Right cardiac atrium (tissue), 5 donors: ENCODE measurements at regions not wholly inside any gene's neighbourhood (a gene's known extent, or its start where the extent isn't known, plus 50 kb on each side); places are given as distances from the start of the nearest gene placed in this dataset.

Experiments
- ATAC-seq, 2 donors: fragments of 200-7000 bp; cut with Tn5 transposase; one replicate each; pipeline versions ENCODE4 v1.8.0 to v1.9.1; 2020; ENCODE audit warnings: moderate library complexity in 2 of 2, mild to moderate bottlenecking in 1 of 2
- DNase-seq, 3 donors: peaks; one replicate each; pipeline ENCODE4 v3.0.0-alpha.2; 2020
- H3K27ac ChIP-seq: one replicate; pipeline ENCODE4 v1.5.1; 2013; ENCODE audit warnings: mild to moderate bottlenecking, low read length, control low read depth, moderate library complexity
- H3K27me3 ChIP-seq: one replicate; pipeline ENCODE4 v1.6.1; 2013; ENCODE audit not compliant: control insufficient read depth, insufficient read depth
- H3K4me1 ChIP-seq: one replicate; pipeline ENCODE4 v1.6.1; 2013; ENCODE audit warnings: low read length; ENCODE audit not compliant: control insufficient read depth, insufficient read depth
- H3K4me3 ChIP-seq: one replicate; pipeline ENCODE4 v1.5.1; 2013; ENCODE audit warnings: low read length, control low read depth
- H3K9me3 ChIP-seq: one replicate; pipeline ENCODE4 v1.6.1; 2013; ENCODE audit warnings: low read length; ENCODE audit not compliant: control insufficient read depth
- WGBS: extraction: QIAGEN DNeasy Blood & Tissue Kit; methylation state at CpG from one replicate; pipeline ENCODE4 v1.1.7; 2013; 5-methylcytosine and 5-hydroxymethylcytosine counted together
- intact Hi-C, 4 donors: fragments of 100-400 bp; cut with DNase I; formaldehyde crosslinking; loops; one replicate each; pipeline versions ENCODE4 v1.11.0 to v1.14.0; 2022 to 2023
- donor health status: healthy with polysubstance abuse.
- donor health status: DM: no; HTN: yes; CAD: no.
- donor health status: DM: no; HTN: no; CAD: no.
- donor health status: DM: no; HTN: yes; CAD: no; lungs with severe emphysema.
- donor health status: DM: yes; HTN: yes; CAD: no.

DNA sequence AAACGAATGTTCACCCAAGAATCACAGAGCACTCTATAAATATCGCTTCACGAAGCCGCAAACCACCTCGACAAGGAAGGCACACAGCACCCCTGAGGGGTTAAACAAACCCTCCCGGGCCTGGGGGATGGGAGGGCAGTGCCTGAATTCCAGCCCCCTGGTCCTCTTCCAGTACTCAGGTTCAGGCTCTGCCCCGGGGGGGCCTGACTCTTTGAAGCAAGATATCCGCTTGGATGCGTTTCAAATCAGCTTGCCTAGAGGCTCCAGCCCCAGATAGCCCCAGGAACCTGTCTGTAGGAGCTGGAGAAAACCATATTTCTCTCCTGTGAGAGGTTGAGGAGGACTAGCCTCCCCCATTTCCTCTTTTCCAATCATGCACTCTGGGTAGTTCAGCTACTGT lies 194.7 kb downstream of the WNT5A start:
- Histone ChIP-seq H3K27me3 (no peaks in the 10 kb centered on the region), H3K27ac (no peak overlapping the region), H3K4me3 (no peak overlapping the region), H3K4me1 (no peaks in the 10 kb centered on the region), H3K9me3 (no peaks in the 10 kb centered on the region)
- WGBS, result 32% methylated on average over 9 of the region's 9 CpGs
- DNase-seq, result no peak
- intact Hi-C loops, result no loop called here
- no peak for ATAC-seq

DNA sequence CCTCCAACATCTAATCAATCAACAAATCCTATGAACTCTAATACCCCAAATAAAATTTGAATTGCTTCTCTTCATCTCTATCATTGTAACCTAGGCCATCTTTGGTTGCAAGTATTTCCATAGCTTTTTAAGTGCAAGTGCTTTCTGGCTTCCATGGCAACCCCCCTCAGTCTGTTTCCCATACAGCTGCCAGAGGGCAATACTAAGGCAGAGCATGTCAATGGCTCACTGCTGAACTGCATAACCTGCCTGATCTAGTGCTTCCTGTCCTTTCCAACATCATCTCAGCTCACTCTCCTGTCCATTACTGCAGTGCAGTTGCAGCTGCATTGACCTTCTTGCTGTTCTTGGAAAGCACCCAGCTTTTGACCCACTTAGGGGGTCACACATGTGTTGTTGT lies 198.4 kb downstream of the WNT5A start:
- Histone ChIP-seq H3K27ac (no peak overlapping the region), H3K27me3 (no peaks in the 10 kb centered on the region), H3K4me1 (no peaks in the 10 kb centered on the region), H3K9me3 (no peaks in the 10 kb centered on the region), H3K4me3 (no peak overlapping the region)
- intact Hi-C loops, result no loop called here
- DNase-seq, result no peak
- no peak for ATAC-seq

DNA sequence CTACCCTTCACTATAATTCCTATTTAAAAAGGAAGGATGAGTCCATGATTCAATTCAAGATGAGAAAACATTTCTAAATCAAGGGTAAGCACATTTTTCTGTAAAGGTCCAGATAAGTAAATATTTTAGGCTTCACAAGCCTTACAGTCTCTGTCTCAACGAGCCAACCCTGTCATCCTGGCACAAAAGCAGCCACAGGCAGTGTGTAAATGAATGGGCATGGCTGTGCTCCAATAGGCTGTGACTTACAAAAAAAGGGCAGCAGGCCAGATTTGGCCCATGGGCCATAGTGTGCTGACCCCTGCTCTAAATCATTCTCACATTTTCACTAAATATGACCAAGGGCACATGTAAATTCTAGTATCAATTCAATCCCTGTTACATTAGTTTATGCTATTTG lies 200.4 kb downstream of the WNT5A start:
- ATAC-seq, result no peak
- H3K27ac ChIP-seq, result no peak overlapping the region

DNA sequence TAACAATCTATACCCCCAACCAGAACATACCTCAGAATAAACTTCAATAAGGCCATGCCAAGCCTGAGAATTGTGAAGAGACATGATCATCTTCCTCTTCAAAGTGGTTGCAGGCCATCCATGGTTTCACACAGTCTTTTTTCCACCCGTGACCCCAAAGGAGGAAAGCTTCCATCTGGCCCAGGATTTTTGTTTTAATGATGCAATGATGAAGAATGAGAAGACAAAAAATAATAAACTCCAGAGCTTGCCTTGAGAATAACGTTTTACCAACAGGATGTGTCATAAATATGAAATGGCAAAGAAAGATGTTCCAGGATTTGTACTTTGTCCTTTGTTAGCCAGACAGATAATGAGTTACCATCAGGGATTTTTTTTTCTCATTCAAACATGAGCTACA lies 201.9 kb downstream of the WNT5A start:
- DNase-seq, result no peak
- H3K27me3 ChIP-seq, result no peaks in the 10 kb centered on the region
- no peak for ATAC-seq
- intact Hi-C loops, result no loop called here
- WGBS, result 65% methylated on average over 2 of the region's 2 CpGs
- H3K27ac ChIP-seq, result no peak overlapping the region
- H3K9me3 ChIP-seq, result no peaks in the 10 kb centered on the region
- no peak overlapping the region for H3K4me3 ChIP-seq
- H3K4me1 ChIP-seq, result no peaks in the 10 kb centered on the region

More for the DNA sequence above, 200.4 kb downstream of the WNT5A start:
- Histone ChIP-seq H3K4me1 (no peaks in the 10 kb centered on the region), H3K9me3 (no peaks in the 10 kb centered on the region), H3K4me3 (no peak overlapping the region), H3K27me3 (no peaks in the 10 kb centered on the region)
- WGBS, result 23% methylated on average over 1 of the region's 1 CpG
- intact Hi-C loops, result no loop called here
- no peak for DNase-seq

DNA sequence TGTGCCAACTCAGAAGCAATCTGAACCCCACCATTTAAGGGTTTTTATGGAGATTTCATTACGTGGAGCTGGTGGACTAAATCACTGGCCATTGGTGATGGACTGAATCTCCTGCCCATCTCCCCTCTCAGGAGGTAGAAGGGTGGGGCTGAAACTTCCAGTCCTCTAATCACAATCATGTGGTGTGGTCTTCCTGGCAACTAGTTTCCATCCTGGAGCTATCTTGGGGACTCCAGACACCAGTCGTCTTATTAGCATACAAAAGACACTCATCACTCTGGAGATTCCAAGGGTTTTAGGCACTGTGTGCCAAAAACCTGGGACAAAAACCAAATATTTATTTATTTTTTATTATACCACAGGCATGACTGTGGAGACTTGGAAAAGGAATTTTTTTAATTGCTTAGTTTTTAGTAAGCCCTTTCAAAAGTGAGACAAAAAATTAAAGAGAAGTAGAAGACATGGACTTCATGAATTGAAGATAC lies 203.6 kb downstream of the WNT5A start:
- intact Hi-C loops, result no loop called here
- H3K4me3 ChIP-seq, result no peak overlapping the region
- H3K27ac ChIP-seq, result no peak overlapping the region
- ATAC-seq (no peak), DNase-seq (no peak)
- WGBS, result 54% methylated on average over 2 of the region's 2 CpGs
- no peaks in the 10 kb centered on the region for H3K27me3 ChIP-seq
- H3K4me1 ChIP-seq, result no peaks in the 10 kb centered on the region
- no peaks in the 10 kb centered on the region for H3K9me3 ChIP-seq

DNA sequence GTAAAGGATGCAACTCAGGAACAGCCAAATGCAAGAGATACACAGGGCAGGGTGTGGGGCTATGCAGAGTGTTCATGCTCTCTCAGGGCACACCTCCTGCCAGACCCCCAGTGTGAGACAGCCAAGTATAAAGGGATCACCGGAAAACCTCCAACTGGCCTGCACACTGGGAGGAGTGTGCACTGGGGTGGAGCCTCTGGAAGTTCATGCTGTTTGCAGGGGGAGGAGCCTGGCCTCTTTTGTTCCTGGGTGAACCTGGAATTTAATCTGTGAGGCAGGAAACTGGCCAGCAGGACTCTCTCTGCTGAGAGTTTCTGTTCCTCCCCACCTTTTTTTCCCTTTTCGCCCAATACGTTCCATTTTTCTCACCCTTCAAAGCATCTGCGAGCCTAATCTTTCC lies 204.1 kb downstream of the WNT5A start:
- no peaks in the 10 kb centered on the region for H3K9me3 ChIP-seq
- H3K4me3 ChIP-seq, result no peak overlapping the region
- H3K4me1 ChIP-seq, result no peaks in the 10 kb centered on the region
- 74% methylated on average over 4 of the region's 4 CpGs for WGBS
- intact Hi-C loops, result no loop called here
- DNase-seq (no peak), ATAC-seq (no peak)
- no peak overlapping the region for H3K27ac ChIP-seq
- no peaks in the 10 kb centered on the region for H3K27me3 ChIP-seq

DNA sequence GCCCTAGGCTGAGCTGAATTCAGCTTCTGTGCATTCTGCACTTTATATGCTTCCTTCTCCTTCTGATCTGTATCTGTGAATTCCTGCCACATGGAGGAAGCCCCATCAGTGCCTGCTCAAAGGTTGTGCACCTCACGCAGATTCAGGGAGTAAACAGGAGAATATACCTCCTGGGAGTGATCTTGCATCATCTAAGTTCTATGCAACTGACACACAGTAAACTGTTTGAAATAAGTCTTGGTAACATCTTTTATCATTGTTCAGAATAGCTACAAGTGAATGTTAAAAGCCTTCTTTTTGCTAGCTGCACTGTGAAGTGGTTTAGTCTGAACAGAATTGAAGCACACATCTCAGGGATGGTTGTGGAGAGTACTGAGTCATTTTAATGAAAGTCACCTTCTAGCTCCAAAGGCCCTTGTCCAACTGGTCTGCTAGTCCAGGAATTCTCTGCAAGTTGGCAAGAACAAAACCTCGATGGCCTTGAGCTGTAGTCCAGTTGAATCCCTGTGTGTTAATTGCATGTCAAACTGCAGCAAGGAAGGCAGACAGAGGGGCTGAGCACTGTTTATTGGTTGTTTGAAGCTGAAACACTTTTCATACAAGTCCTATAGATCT lies 215.0 kb downstream of the WNT5A start:
- DNase-seq, result no peak
- Histone ChIP-seq H3K27me3 (no peaks in the 10 kb centered on the region), H3K4me1 (no peaks in the 10 kb centered on the region), H3K27ac (no peak overlapping the region), H3K9me3 (no peaks in the 10 kb centered on the region), H3K4me3 (no peak overlapping the region)
- intact Hi-C loops, result no loop called here
- WGBS, result 62% methylated on average over 2 of the region's 2 CpGs
- ATAC-seq, result no peak

DNA sequence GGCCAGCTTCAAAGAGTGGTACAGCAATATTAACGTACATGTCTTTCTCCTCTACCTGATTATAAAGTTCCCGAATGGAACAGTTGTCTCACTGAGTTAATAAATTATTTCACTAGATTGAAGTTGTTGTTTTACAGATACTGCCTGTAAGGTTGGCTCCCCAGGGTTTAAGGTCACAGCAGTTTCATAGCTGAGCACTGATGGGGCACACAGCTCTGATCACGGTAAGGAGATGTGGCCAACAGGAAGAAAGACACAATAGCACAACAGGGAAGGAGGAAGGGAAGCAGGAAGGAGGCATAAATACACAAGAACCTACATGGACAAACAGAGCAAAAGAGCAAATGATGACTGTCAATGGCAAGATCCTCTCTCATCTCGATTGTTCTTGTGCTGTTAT lies 215.6 kb downstream of the WNT5A start:
- H3K4me3 ChIP-seq, result no peak overlapping the region
- intact Hi-C loops, result no loop called here
- H3K9me3 ChIP-seq, result no peaks in the 10 kb centered on the region
- H3K27me3 ChIP-seq, result no peaks in the 10 kb centered on the region
- no peak overlapping the region for H3K27ac ChIP-seq
- DNase-seq (no peak), ATAC-seq (no peak)
- 52% methylated on average over 4 of the region's 4 CpGs for WGBS
- H3K4me1 ChIP-seq, result no peaks in the 10 kb centered on the region

DNA sequence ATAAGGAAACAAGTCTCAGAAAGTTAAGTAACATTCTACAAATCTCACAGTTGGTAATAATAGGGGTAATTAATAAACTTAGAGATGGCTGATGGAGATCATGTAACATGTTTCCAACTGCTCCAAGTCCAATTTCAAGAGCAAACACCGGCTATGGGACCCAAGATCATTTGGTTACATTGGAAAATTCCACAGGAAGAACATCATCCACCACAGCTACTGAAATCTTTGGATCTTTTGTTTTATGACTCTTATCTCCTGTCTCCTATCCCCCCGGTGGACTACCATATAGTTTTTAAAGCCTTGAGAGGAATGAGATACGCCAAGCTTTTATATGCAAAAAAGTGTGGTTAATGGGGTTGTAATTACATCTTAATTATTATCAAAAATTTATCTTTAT lies 216.1 kb downstream of the WNT5A start:
- Histone ChIP-seq H3K9me3 (no peaks in the 10 kb centered on the region), H3K27ac (no peak overlapping the region), H3K27me3 (no peaks in the 10 kb centered on the region), H3K4me1 (no peaks in the 10 kb centered on the region), H3K4me3 (no peak overlapping the region)
- DNase-seq, result no peak
- no peak for ATAC-seq
- intact Hi-C loops, result no loop called here
- WGBS, result 42% methylated on average over 3 of the region's 3 CpGs

DNA sequence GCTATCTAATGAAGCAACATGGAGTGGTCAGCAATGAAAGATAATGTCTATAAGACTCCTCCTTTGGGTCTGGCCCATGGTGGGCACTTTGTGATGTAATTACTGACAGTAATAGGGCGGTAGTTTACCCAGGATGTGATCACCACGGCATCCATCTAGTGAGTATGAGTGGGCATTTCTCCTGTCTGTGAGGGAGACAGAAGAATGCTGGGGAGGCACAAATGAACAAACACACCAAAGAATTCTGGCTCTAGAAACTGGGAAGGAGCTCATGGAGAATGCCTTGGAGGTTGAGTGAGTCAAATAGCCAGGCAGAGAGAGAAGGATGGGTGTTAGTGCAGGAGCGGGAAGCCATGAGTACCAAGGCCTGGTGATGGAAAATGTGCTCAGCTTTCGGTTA lies 217.5 kb downstream of the WNT5A start:
- Histone ChIP-seq H3K9me3 (no peaks in the 10 kb centered on the region), H3K4me3 (no peak overlapping the region), H3K27me3 (no peaks in the 10 kb centered on the region), H3K27ac (no peak overlapping the region), H3K4me1 (no peaks in the 10 kb centered on the region)
- 88% methylated on average over 4 of the region's 4 CpGs for WGBS
- ATAC-seq (no peak), DNase-seq (no peak)
- intact Hi-C loops, result no loop called here

DNA sequence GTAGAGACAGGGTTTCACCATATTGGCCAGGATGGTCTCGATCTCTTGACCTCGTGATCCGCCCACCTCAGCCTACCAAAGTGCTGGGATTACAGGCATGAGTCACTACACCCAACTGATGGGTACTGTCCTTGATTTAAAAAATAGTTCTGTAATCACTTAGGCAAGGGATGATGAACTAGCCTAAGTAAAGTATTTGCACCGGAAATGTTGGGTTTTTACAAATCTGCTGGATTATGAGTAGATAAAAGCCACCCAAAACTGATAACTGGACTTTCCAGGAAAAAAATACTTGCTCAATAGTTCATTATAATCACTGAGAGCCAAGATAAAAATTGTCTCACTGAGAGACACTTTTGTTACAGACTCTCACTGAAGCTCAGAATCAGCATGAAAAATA lies 218.0 kb downstream of the WNT5A start:
- ATAC-seq, result no peak

More for the DNA sequence above, 218.0 kb downstream of the WNT5A start:
- Histone ChIP-seq H3K4me3 (no peak overlapping the region), H3K27ac (no peak overlapping the region), H3K4me1 (no peaks in the 10 kb centered on the region), H3K9me3 (no peaks in the 10 kb centered on the region), H3K27me3 (no peaks in the 10 kb centered on the region)
- no peak for DNase-seq
- intact Hi-C loops, result no loop called here
- 71% methylated on average over 4 of the region's 4 CpGs for WGBS
